Suprapubic skin (tissue), 4 donors: ENCODE measurements at regions not wholly inside any gene's neighbourhood (a gene's known extent, or its start where the extent isn't known, plus 50 kb on each side); places are given as distances from the start of the nearest gene placed in this dataset.
"Not testable (repeated sequence)": the region's sequence is repeated elsewhere in the genome, so short reads cannot be mapped to it uniquely, and the experiment has no call there.

Experiments used
- DNase-seq, 2 donors: peaks; one replicate each; pipeline ENCODE4 v3.0.0-alpha.2; 2019; ENCODE audit warnings: low spot score in 2 of 2
- H3K27ac ChIP-seq: fragments of 200-600 bp; sonication (generic); one replicate; pipeline ENCODE4 v1.5.1; 2019
- H3K27me3 ChIP-seq: fragments of 200-600 bp; sonication (generic); one replicate; pipeline ENCODE4 v1.5.1; 2019
- H3K36me3 ChIP-seq: fragments of 200-600 bp; sonication (generic); one replicate; pipeline ENCODE4 v1.5.1; 2019
- H3K4me1 ChIP-seq: fragments of 200-600 bp; sonication (generic); one replicate; pipeline ENCODE4 v1.5.1; 2019
- H3K4me3 ChIP-seq: fragments of 200-600 bp; sonication (generic); one replicate; pipeline ENCODE4 v1.5.1; 2019; ENCODE audit warnings: mild to moderate bottlenecking
- H3K9me3 ChIP-seq: fragments of 200-600 bp; sonication (generic); one replicate; pipeline ENCODE4 v1.5.1; 2019
- EP300 ChIP-seq: sonication (generic); formaldehyde crosslinking; IDR thresholded peaks from one replicate; pipeline ENCODE4 v1.6.1; 2017; ENCODE audit warnings: antibody characterized with exemption
- POLR2A ChIP-seq, 2 donors: fragments of 450-650 bp; IDR thresholded peaks; one replicate each; pipeline ENCODE4 v1.6.1; 2017; ENCODE audit warnings: antibody characterized with exemption in 2 of 2, mild to moderate bottlenecking in 2 of 2, moderate library complexity in 2 of 2
- POLR2AphosphoS5 ChIP-seq, 3 donors: sonication (generic); formaldehyde crosslinking; IDR thresholded peaks; one replicate each; pipeline ENCODE4 v1.6.1; 2017; ENCODE audit warnings: antibody characterized with exemption in 3 of 3
- WGBS: methylation state at CpG from one replicate; pipeline ENCODE4 v1.1.5; 2018; 5-methylcytosine and 5-hydroxymethylcytosine counted together
- TF ChIP-seq, protein P1 (sequence below), 2 donors: fragments of 200-600 bp in 1 of 2; fragments of 450-650 bp in 1 of 2; sonication (generic) in 1 of 2; IDR thresholded peaks; one replicate each; pipeline ENCODE4 v1.5.1; 2016 to 2019; ENCODE audit warnings: antibody characterized with exemption in 2 of 2, mild to moderate bottlenecking in 1 of 2, moderate library complexity in 1 of 2

GRCh38 chr7:79749856-79750255, 296.4 kb upstream of the MAGI2 start:
- no peaks in the 10 kb centered on the region for H3K9me3 ChIP-seq

GRCh38 chr7:79741684-79742083, 288.2 kb upstream of the MAGI2 start:
- no peak for DNase-seq
- TF ChIP-seq, protein P1, sequence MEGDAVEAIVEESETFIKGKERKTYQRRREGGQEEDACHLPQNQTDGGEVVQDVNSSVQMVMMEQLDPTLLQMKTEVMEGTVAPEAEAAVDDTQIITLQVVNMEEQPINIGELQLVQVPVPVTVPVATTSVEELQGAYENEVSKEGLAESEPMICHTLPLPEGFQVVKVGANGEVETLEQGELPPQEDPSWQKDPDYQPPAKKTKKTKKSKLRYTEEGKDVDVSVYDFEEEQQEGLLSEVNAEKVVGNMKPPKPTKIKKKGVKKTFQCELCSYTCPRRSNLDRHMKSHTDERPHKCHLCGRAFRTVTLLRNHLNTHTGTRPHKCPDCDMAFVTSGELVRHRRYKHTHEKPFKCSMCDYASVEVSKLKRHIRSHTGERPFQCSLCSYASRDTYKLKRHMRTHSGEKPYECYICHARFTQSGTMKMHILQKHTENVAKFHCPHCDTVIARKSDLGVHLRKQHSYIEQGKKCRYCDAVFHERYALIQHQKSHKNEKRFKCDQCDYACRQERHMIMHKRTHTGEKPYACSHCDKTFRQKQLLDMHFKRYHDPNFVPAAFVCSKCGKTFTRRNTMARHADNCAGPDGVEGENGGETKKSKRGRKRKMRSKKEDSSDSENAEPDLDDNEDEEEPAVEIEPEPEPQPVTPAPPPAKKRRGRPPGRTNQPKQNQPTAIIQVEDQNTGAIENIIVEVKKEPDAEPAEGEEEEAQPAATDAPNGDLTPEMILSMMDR (IDR thresholded peaks at IDR 0.05): no peak
- TF ChIP-seq POLR2AphosphoS5 (IDR thresholded peaks at IDR 0.05) (no peak), POLR2A (IDR thresholded peaks at IDR 0.05) (no peak), EP300 (no peak)
- WGBS: 51% methylated on average over 3 of the region's 3 CpGs
- Histone ChIP-seq H3K36me3 (no peaks in the 10 kb centered on the region), H3K4me1 (no peaks in the 10 kb centered on the region), H3K4me3 (no peak overlapping the region), H3K27ac (no peak overlapping the region), H3K27me3 (no peaks in the 10 kb centered on the region), H3K9me3 (no peaks in the 10 kb centered on the region)

More at GRCh38 chr7:79749856-79750255, 296.4 kb upstream of the MAGI2 start:
- TF ChIP-seq EP300: no peak
- TF ChIP-seq POLR2A (IDR thresholded peaks at IDR 0.05): no peak
- TF ChIP-seq POLR2AphosphoS5 (IDR thresholded peaks at IDR 0.05): no peak
- TF ChIP-seq, protein P1 (IDR thresholded peaks at IDR 0.05): no peak
- no peak for DNase-seq
- Histone ChIP-seq H3K4me3 (no peak overlapping the region), H3K27ac (no peak overlapping the region), H3K27me3 (no peaks in the 10 kb centered on the region), H3K4me1 (no peaks in the 10 kb centered on the region), H3K36me3 (no peaks in the 10 kb centered on the region)

DNA sequence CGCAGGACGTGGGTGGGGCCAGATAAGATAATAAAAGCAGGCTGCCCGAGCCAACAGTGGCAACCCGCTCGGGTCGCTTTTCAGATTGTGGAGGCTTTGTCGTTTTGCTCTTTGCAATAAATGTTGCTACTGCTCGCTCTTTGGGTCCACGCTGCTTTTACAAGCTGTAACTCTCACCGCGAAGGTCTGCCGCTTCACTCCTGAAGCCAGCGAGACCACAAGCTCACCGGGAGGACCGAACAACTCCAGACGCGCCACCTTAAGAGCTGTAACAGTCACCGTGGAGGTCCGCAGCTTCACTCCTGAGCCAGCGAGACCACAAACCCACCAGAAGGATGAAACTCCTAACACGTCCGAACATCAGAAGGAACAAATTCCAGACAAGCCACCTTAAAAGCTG, 286.6 kb upstream of the MAGI2 start:
- H3K9me3 ChIP-seq: peaks cover 2% of the 10 kb centered on the region
- H3K36me3 ChIP-seq: no peaks in the 10 kb centered on the region
- H3K4me3 ChIP-seq: no peak overlapping the region
- 96% methylated on average over 22 of the region's 22 CpGs for WGBS
- no peak for DNase-seq
- no peaks in the 10 kb centered on the region for H3K27me3 ChIP-seq
- H3K4me1 ChIP-seq: no peaks in the 10 kb centered on the region
- H3K27ac ChIP-seq: no peak overlapping the region
- TF ChIP-seq POLR2AphosphoS5 (IDR thresholded peaks at IDR 0.05) (no peak), EP300 (no peak), POLR2A (IDR thresholded peaks at IDR 0.05) (no peak)
- TF ChIP-seq, protein P1 (IDR thresholded peaks at IDR 0.05): no peak

GRCh38 chr7:79739036-79739709, 285.7 kb upstream of the MAGI2 start:
- WGBS: 93% methylated on average over 17 of the region's 44 CpGs
- H3K36me3 ChIP-seq: not testable (repeated sequence)

GRCh38 chr7:79736418-79736817, 283.0 kb upstream of the MAGI2 start:
- no peak overlapping the region for H3K4me3 ChIP-seq
- H3K36me3 ChIP-seq: no peaks in the 10 kb centered on the region
- H3K4me1 ChIP-seq: no peaks in the 10 kb centered on the region
- TF ChIP-seq POLR2A (IDR thresholded peaks at IDR 0.05): no peak
- TF ChIP-seq EP300: no peak
- TF ChIP-seq POLR2AphosphoS5 (IDR thresholded peaks at IDR 0.05): no peak
- TF ChIP-seq, protein P1 (IDR thresholded peaks at IDR 0.05): no peak
- H3K27me3 ChIP-seq: no peaks in the 10 kb centered on the region
- peaks cover 13% of the 10 kb centered on the region for H3K9me3 ChIP-seq
- H3K27ac ChIP-seq: no peak overlapping the region
- 61% methylated on average over 3 of the region's 3 CpGs for WGBS
- DNase-seq: no peak

More at GRCh38 chr7:79739036-79739709, 285.7 kb upstream of the MAGI2 start:
- not testable (repeated sequence) for H3K4me3 ChIP-seq, H3K4me1 ChIP-seq, DNase-seq, H3K27me3 ChIP-seq, H3K27ac ChIP-seq, H3K9me3 ChIP-seq

DNA sequence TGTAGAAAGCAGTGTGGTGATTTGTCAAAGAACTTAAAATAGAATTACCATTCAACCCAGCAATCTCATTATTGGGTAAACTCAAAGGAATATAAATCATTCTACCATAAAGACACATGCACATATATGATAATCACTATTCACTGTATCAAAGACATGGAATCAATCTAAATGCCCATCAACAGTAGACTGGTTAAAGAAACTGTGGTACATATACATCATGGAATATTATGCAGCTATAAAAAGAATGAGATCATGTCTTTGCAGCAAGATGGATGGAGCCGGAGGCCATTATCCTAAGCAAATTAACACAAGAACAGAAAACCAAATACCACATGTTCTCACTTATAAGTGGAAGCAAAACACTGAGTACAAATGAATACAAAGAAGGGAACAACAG, 281.5 kb upstream of the MAGI2 start:
- 88% methylated on average over 1 of the region's 1 CpG for WGBS
- H3K27me3 ChIP-seq: no peaks in the 10 kb centered on the region
- peaks cover 13% of the 10 kb centered on the region for H3K9me3 ChIP-seq
- no peaks in the 10 kb centered on the region for H3K36me3 ChIP-seq
- TF ChIP-seq, protein P1 (IDR thresholded peaks at IDR 0.05): no peak
- TF ChIP-seq POLR2A (IDR thresholded peaks at IDR 0.05): no peak
- TF ChIP-seq EP300: no peak
- no peak for TF ChIP-seq POLR2AphosphoS5 (IDR thresholded peaks at IDR 0.05)
- no peaks in the 10 kb centered on the region for H3K4me1 ChIP-seq
- no peak overlapping the region for H3K4me3 ChIP-seq
- H3K27ac ChIP-seq: no peak overlapping the region
- no peak for DNase-seq
